SJCRH30 (cell line): ENCODE measurements at regions not wholly inside any gene's neighbourhood (a gene's known extent, or its start where the extent isn't known, plus 50 kb on each side); places are given as distances from the start of the nearest gene placed in this dataset.
A peak's percentile ranks its signal among the peaks of the same experiment; 100 is the strongest.
"Not testable (repeated sequence)": the region's sequence is repeated elsewhere in the genome, so short reads cannot be mapped to it uniquely, and the experiment has no call there.

ENCODE experiments used
- DNase-seq, 2 experiments: peaks; one replicate each; pipeline ENCODE4 v3.0.0-alpha.2; 2015 to 2020
- H3K27ac ChIP-seq: fragments of 250-450 bp; sonication (Bioruptor Pico); 2 replicates; pipeline ENCODE4 v1.5.1; 2020; ENCODE audit warnings: mild to moderate bottlenecking, moderate library complexity
- H3K27me3 ChIP-seq: fragments of 250-450 bp; sonication (Bioruptor Pico); 2 replicates; pipeline ENCODE4 v1.5.1; 2020; ENCODE audit warnings: mild to moderate bottlenecking, moderate library complexity
- H3K36me3 ChIP-seq: fragments of 250-450 bp; sonication (Bioruptor Pico); 2 replicates; pipeline ENCODE4 v1.5.1; 2020; ENCODE audit warnings: mild to moderate bottlenecking, moderate library complexity
- H3K4me1 ChIP-seq: fragments of 250-450 bp; sonication (Bioruptor Pico); 2 replicates; pipeline ENCODE4 v1.5.1; 2020; ENCODE audit warnings: mild to moderate bottlenecking, moderate library complexity
- H3K4me3 ChIP-seq: fragments of 250-450 bp; sonication (Bioruptor Pico); 2 replicates; pipeline ENCODE4 v1.5.1; 2020; ENCODE audit warnings: mild to moderate bottlenecking, moderate library complexity
- H3K9me3 ChIP-seq: fragments of 250-450 bp; sonication (Bioruptor Pico); replicated peaks from 2 replicates; pipeline ENCODE4 v1.5.1; 2020; ENCODE audit warnings: mild to moderate bottlenecking, moderate library complexity

DNA sequence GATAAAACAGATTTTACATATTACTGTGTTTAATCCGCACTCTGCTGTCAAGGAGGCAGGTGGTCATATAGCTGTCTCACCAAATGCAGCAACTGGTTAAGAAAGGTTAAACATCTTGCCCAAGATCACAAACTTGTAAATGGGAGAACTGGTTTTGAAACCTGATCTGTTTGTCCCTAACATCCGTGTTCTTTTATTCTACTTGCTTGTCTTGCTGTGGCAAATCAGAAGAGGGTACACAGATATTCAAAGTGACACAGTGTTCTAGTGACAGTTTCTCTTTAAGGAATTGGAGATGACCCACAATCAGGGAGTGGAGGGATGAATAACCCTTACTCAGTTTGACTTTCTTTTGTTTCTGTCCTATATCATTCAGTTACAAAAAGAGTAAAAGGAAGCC is 83.0 kb upstream of the SGK1 start:
- Histone ChIP-seq H3K36me3 (no peaks in the 10 kb centered on the region), H3K4me1 (no peaks in the 10 kb centered on the region), H3K27me3 (0 out of 2 replicates have a peak, but pooled peaks cover 4% of the 10 kb centered on the region), H3K9me3 (no peaks in the 10 kb centered on the region), H3K4me3 (no peak overlapping the region), H3K27ac (no peak overlapping the region)
- DNase-seq: no peak

DNA sequence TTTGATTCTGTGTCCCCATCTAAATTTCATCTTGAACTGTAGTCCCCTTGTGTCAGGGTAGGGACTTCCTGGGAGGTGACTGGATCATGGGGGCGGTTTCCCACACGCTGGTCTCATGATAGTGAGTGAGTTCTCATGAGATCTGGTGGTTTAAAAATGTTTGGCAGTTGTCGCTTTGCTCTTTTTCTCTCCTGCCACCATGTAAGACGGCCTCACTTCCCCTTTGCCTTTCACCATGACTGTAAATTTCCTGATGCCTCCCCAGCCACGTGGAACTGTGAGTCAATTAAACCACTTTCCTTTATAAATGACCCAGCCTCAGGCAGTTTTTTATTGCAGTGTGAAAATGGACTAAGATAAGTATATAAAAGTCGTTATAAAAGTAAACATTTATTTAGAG is 80.5 kb upstream of the SGK1 start:
- DNase-seq: no peak
- no peaks in the 10 kb centered on the region for H3K4me1 ChIP-seq

DNA sequence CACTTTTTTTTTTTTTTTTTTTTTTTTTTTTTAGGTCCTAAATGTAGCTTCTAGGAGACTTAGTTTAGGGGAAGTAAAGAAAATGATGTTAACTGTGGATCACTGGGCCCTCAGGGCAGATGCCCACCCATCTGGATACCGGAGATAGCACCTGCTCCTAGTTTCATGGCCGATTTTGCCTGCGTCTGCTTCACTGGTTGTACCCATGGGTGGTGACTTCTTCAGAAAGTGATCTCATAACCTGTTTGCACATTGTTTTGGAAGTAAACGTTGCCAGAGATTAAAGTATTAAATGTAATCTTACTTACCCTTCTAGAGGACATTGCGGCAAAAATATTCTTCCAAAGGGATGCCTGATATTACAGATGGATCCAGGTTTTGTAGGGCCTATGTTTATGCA is 79.8 kb upstream of the SGK1 start:
- Histone ChIP-seq H3K4me1 (no peaks in the 10 kb centered on the region), H3K36me3 (no peaks in the 10 kb centered on the region), H3K4me3 (no peak overlapping the region), H3K27me3 (0 out of 2 replicates have a peak, but pooled peaks cover 4% of the 10 kb centered on the region), H3K27ac (no peak overlapping the region), H3K9me3 (no peaks in the 10 kb centered on the region)
- peak in 1 of 2 experiments; percentile 13 for DNase-seq

More for the DNA sequence above, 80.5 kb upstream of the SGK1 start:
- Histone ChIP-seq H3K36me3 (no peaks in the 10 kb centered on the region), H3K9me3 (no peaks in the 10 kb centered on the region), H3K4me3 (no peak overlapping the region), H3K27ac (no peak overlapping the region), H3K27me3 (0 out of 2 replicates have a peak, but pooled peaks cover 4% of the 10 kb centered on the region)

DNA sequence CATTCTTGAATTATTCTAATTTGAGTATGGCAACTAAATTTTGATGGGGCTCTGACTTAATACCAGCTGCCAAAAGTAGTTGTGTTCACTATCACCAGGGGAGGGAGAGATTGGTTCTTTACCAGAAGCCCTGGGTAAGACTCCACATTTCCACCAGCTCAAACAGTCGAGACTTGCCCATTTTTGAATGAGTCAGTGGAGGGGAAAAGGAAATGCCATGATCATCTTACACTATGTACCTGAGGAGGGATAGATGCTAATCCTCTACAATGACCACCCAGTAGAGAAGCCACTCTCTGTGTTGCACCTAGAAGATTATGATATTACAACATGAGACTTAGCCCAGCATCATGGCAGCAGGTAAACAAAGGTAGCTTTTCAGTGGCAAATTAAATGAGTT is 77.0 kb upstream of the SGK1 start:
- Histone ChIP-seq H3K4me1 (no peaks in the 10 kb centered on the region), H3K9me3 (no peaks in the 10 kb centered on the region), H3K36me3 (no peaks in the 10 kb centered on the region), H3K27ac (no peak overlapping the region), H3K4me3 (no peak overlapping the region), H3K27me3 (0 out of 2 replicates have a peak, but pooled peaks cover 4% of the 10 kb centered on the region)
- no peak for DNase-seq

DNA sequence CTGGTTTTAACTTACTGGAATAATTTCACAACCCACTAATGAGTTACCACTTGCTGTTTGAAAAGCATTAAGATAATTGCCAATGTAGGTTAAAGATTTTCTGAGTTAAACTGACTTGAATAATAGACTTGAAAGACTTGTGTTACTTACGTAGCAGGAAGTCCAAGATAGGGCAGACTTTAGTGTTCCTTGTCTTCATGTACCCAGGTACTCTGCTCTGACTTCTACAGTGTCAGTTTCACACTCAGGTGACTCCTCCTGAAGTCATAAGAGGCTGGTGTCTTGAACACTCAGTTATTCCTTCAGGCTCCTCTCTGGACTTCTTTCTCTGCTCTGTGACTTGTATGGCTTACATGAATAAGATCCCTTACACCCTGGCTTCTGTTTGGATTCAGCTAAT is 76.3 kb upstream of the SGK1 start:
- H3K36me3 ChIP-seq: no peaks in the 10 kb centered on the region
- no peak overlapping the region for H3K4me3 ChIP-seq
- no peak overlapping the region for H3K27ac ChIP-seq
- H3K27me3 ChIP-seq: 0 out of 2 replicates have a peak, but pooled peaks cover 4% of the 10 kb centered on the region
- no peak for DNase-seq
- H3K4me1 ChIP-seq: no peaks in the 10 kb centered on the region
- H3K9me3 ChIP-seq: no peaks in the 10 kb centered on the region

DNA sequence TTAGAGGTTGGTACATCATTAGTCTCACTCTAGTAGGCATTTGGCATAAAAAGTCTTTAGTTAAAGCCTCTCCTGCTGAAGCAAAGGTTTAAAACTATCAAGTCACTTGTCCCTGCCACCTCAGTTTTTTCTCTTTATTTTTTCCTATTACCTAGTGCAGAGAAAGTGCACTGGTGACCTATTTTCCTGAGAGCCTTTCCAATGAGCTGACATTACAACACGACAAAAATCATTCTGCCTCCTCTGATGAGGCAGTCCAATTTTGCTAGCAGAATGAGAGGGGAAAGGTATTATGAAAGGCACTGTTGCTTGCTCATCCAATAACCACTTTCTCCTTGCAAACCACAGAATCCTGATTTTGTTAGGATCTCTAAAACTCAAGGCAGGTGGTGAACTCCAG is 73.3 kb upstream of the SGK1 start:
- no peaks in the 10 kb centered on the region for H3K9me3 ChIP-seq
- H3K36me3 ChIP-seq: no peaks in the 10 kb centered on the region
- H3K27me3 ChIP-seq: no peaks in the 10 kb centered on the region
- no peak overlapping the region for H3K27ac ChIP-seq
- no peak overlapping the region for H3K4me3 ChIP-seq
- no peaks in the 10 kb centered on the region for H3K4me1 ChIP-seq
- no peak for DNase-seq

DNA sequence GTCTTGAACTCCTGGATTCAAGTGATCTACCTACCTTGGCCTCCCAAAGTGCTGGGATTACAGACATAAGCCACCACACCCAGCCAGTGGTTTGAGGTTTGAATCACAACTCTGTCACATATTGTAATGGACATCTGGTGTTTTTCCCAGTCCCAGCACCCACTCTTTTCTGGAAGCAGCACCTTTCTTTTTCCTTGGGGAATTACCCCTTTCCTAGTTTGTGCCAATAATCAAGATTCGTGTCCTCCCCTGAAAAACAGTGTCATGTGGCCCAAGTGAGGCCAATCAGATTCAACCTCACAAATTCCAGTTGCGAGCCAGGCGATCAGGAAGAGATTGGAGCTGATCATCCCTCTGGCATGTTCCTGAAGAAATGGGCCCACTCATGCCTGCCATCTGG is 71.7 kb upstream of the SGK1 start:
- H3K36me3 ChIP-seq: no peaks in the 10 kb centered on the region
- H3K9me3 ChIP-seq: no peaks in the 10 kb centered on the region
- H3K27me3 ChIP-seq: no peaks in the 10 kb centered on the region
- no peaks in the 10 kb centered on the region for H3K4me1 ChIP-seq
- H3K4me3 ChIP-seq: no peak overlapping the region
- H3K27ac ChIP-seq: no peak overlapping the region
- DNase-seq: no peak

DNA sequence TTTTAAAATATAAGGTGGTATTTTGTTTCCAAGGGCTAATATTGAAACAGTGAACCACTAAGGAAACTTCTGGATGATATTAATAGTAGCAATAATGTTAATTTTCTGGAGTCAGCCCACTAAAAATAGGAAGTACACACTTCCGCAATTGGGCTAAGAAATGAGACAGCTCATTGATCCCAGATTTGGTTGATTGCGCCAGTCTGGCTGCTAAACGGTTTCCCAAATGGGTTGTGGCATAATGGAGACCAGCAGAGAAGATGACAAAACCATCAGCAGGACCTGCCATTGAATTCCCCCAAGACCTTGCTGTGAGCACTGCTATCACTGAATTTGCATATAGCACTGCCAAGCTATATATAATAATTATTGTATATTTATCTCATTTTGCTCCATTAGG is 71.2 kb upstream of the SGK1 start:
- no peaks in the 10 kb centered on the region for H3K36me3 ChIP-seq
- H3K4me1 ChIP-seq: no peaks in the 10 kb centered on the region
- H3K4me3 ChIP-seq: no peak overlapping the region
- no peak for DNase-seq
- no peak overlapping the region for H3K27ac ChIP-seq
- H3K9me3 ChIP-seq: no peaks in the 10 kb centered on the region
- H3K27me3 ChIP-seq: no peaks in the 10 kb centered on the region

DNA sequence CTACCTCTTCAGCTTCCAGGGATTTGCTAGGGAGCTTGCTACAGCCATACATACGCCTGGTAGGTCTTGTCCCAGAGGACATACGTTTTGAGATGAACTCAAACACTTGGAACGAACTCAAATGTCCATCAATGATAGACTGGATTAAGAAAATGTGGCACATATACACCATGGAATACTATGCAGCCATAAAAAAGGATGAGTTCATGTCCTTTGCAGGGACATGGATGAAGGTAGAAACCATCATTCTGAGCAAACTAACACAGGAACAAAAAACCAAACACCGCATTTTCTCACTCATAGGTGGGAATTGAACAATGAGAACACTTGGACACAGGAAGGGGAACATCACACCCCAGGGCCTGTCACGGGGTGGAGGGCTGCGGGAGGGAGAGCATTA is 68.6 kb upstream of the SGK1 start:
- not testable (repeated sequence) for H3K27me3 ChIP-seq, H3K27ac ChIP-seq, H3K9me3 ChIP-seq, DNase-seq, H3K36me3 ChIP-seq, H3K4me1 ChIP-seq, H3K4me3 ChIP-seq

DNA sequence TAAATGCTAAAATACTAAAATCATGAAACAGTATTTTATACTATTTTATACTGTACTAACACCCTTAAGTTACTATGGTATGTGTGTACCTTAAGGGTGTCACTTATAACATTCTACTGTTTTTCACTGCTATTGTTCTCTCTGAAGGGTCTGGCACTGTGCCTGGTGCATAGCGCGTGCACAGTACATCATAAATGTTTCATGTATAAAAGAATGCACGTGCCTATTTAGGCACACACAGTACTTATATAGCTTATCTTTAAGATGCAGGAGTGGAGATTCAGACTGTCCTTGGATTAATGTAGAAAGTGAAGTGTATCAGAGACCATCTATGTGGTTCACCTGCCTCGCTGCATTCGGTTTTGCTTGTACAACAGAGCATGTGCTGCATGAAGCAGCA is 64.0 kb upstream of the SGK1 start:
- H3K4me1 ChIP-seq: no peaks in the 10 kb centered on the region
- H3K9me3 ChIP-seq: no peaks in the 10 kb centered on the region
- H3K4me3 ChIP-seq: no peak overlapping the region
- H3K36me3 ChIP-seq: no peaks in the 10 kb centered on the region
- no peaks in the 10 kb centered on the region for H3K27me3 ChIP-seq
- no peak for DNase-seq
- H3K27ac ChIP-seq: no peak overlapping the region

DNA sequence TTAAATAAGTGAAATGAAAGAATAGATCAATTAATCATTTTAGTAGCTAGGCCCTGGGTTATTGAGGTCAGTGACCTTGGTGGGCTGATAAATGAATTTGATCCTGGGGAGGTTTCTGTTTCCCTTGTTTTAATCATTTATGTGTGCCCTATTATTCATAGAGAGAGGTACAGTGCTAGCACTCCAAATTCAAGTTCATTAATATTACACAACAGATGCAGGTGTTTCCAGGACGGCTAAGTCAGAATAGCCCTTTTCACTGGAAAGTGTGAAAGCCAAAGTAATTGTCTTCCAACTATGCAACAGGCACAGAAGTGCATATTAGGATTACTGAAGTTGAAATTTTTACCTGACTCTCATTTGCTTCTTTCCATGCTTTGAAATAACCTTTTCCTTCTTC is 61.7 kb upstream of the SGK1 start:
- Histone ChIP-seq H3K36me3 (no peaks in the 10 kb centered on the region), H3K27me3 (no peaks in the 10 kb centered on the region), H3K9me3 (no peaks in the 10 kb centered on the region), H3K4me3 (no peak overlapping the region), H3K4me1 (no peaks in the 10 kb centered on the region), H3K27ac (no peak overlapping the region)
- no peak for DNase-seq

DNA sequence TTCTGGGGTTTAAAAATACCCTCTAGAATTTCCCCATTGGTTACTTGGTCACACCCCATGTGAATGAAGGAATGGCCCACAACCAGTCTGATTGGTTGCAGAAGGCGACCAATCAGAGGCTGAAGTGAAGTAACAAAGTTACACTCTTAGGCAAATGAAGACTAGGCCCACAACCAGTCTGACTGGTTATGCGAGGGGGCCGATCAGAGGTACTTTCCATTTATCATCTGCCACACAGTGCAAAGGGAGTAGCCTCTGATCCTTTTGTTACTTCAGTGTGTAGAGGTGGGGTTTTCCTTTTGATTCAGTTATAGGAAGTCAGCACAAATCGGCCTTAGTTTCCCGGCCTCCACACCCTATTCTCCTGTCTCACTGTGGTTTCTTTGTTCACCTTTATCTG is 61.2 kb upstream of the SGK1 start:
- Histone ChIP-seq H3K9me3 (no peaks in the 10 kb centered on the region), H3K27ac (no peak overlapping the region), H3K36me3 (no peaks in the 10 kb centered on the region), H3K27me3 (no peaks in the 10 kb centered on the region), H3K4me3 (no peak overlapping the region), H3K4me1 (no peaks in the 10 kb centered on the region)
- DNase-seq: no peak

DNA sequence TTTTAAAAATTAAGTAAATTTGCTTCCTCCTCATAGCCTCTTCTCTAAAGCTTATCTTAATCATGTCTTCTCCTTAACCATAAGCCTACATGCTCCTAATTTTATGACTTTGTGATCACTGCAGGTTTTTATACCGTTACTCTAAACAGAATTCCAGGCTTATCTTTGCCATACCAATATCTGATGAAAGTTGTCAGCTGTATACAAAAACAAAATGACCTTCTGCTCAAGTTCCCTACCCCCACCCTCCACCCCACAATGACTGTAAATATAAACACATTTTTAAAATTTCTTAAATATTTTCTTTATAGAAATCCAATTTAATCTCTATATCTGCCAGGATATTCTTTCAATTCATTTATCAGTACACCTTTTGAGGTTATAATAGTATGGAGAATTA is 60.5 kb upstream of the SGK1 start:
- no peak overlapping the region for H3K27ac ChIP-seq
- no peaks in the 10 kb centered on the region for H3K9me3 ChIP-seq
- H3K4me1 ChIP-seq: no peaks in the 10 kb centered on the region
- DNase-seq: no peak
- H3K27me3 ChIP-seq: no peaks in the 10 kb centered on the region
- no peak overlapping the region for H3K4me3 ChIP-seq
- H3K36me3 ChIP-seq: no peaks in the 10 kb centered on the region

DNA sequence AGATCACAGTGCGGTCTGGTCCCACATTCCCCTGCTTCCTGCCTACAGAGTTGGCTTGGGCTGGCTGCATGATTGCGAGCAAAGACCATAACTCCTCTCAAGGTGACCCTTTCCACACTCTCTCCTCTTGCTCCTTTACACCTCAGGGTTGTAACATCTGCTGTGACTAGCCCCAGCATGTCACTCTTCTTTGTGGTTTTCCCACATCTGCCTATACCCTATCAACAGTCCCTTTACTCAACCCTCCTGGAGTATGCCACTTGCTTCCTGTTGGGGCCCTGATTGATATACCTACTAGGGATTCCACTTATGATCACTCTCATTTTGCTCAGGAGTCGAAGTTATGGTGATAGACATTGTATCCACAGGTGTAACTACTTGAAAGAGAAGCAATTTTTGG is 58.9 kb upstream of the SGK1 start:
- Histone ChIP-seq H3K4me1 (no peaks in the 10 kb centered on the region), H3K9me3 (no peaks in the 10 kb centered on the region), H3K27me3 (no peaks in the 10 kb centered on the region), H3K36me3 (no peaks in the 10 kb centered on the region), H3K27ac (no peak overlapping the region), H3K4me3 (no peak overlapping the region)
- no peak for DNase-seq

DNA sequence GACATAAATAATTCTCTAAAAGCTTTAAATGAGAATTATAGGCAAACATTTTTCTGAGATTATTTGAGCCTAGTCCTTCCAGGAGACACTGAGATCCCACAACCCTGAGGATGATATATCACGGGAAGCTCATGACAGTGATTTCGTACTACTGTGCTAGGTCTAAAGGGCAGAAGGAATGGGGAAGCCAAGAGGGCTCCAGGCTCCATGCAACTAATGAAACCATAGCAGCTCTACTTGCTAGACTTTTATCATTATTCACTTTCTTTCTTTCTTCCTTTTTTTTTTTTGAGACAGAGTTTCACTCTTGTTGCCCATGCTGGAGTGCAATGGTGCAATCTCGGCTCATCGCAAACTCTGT is 57.3 kb upstream of the SGK1 start:
- Histone ChIP-seq H3K4me3 (no peak overlapping the region), H3K36me3 (no peaks in the 10 kb centered on the region), H3K27ac (no peak overlapping the region), H3K27me3 (no peaks in the 10 kb centered on the region), H3K4me1 (no peaks in the 10 kb centered on the region), H3K9me3 (no peaks in the 10 kb centered on the region)
- DNase-seq: no peak

DNA sequence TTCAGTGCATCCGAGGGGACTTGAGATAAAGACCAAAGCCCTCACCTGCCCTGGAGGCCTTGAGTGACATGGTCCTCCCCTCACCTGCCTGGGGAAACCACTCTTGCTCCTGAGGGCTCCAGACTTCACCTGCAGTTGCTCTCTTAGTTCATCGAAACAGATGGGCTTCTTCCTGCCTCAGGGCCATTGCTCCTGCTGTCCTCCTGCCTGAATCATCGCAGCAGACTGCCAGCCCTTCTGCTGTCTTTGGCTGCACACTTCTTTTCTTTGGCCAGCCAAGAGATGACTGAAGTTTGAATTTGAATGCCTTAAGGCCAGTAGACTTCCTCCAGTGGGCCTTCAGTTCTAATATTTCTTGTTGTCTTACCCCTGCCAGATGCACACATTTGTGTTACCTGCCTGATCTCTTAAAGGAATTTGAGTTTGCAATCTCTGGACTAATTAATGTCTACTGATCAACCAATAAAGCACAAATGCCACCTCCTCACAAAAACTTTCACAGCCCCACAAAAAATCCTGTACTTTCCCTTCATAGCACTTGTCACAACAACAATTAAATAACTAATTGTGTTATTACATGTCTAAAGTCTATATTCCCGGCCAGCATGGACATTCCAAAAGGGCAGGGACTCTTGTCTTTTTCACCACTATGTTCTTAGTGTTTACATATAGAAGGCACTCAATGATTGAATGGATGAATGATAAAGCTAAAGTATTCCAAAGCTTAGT is 56.7 kb upstream of the SGK1 start:
- H3K27ac ChIP-seq: no peak overlapping the region
- no peaks in the 10 kb centered on the region for H3K36me3 ChIP-seq
- no peak for DNase-seq
- no peak overlapping the region for H3K4me3 ChIP-seq
- no peaks in the 10 kb centered on the region for H3K27me3 ChIP-seq
- no peaks in the 10 kb centered on the region for H3K9me3 ChIP-seq
- H3K4me1 ChIP-seq: no peaks in the 10 kb centered on the region
